ENCODE measurements at regions not wholly inside any gene's neighbourhood (a gene's known extent, or its start where the extent isn't known, plus 50 kb on each side); places are given as distances from the start of the nearest gene placed in this dataset.

DNA sequence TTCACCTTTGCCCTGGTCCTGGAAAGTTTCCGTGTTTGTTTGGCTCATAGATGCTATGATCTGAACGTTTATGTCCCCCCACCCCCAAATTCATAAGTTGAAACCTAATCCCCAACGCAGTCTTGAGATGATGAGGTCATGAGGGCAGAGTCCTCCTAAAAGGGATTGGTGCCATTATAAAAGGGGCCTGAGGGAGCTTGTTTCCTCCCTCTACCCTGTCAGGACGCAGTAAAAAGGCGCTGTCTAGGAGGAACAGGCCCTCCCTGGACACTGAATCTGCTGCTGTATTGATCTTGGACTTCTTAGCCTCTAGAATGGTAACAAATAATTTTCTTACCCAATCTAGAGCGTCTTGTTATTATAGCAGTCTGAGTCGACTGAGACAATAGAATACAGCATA lies 2190.6 kb upstream of the TENM3 start:
- no peak for DNase-seq (ENCODE audit: low spot score)

GRCh38 chr4:180054291-180054690 lies 2188.9 kb upstream of the TENM3 start:
- DNase-seq (ENCODE audit: low spot score): no peak

- DNase-seq (ENCODE audit: low spot score): no peak
These were observed 2185.9 kb upstream of the TENM3 start for GRCh38 chr4:180057299-180057721.

DNA sequence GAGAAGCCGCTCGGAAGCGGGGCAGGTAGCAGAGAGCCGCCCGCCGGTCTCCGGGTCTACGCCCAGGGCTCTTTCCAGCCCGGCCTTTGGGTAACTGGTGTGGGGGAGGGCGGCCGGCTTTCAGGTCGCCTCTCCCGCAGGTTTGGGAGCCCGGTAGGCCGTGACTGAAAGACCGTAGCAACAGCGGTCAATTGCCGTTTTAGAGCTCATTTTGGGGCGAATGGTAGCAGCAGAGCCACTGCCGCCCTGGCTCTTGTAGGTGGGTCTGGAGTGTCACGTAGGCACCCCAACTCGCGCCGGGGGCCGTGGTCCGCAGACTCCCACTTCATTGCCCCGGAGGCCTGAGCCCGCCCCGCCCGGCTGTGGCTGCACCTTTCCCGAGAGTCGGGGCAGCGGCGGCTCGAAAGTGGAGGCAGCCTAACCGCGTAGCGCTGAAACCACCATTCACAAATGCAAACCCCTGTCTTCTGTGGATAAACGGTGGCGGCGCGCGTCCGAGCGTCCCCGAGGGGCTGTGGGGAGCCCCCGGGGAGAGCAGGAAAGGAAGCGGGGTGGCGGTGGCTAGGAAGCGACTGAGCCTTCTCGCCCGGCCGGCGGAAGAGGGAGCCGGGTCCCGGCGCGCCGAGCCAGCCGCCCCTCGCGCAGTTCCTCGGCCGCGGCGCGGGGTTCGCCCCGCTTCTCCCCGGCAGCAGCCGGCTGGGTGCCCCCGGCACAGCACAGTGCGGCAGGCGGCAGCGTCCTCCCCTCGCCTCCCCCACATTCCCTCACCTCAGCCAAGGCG lies 2185.1 kb upstream of the TENM3 start:
- DNase-seq (ENCODE audit: low spot score): no peak

DNA sequence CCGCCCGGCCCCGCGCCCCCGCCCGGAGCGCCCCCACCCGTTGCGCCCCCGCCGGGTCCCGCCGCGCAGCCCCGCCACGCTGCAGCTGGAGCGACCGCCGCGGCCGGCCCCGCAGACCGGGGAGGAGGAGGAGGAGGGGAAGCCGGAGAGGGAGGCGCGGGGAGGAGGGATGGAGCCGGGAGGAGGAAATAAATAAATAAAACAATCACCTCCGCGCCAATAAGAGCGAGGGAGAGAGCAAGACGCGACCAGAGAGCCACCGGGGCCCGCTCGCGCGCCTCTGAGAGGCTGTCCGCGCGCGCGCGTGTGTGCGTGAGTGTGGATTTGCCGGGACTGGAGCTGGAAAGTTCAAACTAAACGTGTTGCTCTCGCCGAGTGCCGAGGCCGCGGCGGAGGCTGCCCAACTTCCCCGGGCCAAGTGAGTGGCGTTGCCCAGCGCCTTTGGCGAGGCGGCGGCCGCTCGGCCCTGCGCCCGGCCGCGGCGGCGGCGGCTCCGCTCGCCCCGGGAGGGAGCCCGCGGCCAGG lies 2184.4 kb upstream of the TENM3 start:
- DNase-seq (ENCODE audit: low spot score): no peak

DNA sequence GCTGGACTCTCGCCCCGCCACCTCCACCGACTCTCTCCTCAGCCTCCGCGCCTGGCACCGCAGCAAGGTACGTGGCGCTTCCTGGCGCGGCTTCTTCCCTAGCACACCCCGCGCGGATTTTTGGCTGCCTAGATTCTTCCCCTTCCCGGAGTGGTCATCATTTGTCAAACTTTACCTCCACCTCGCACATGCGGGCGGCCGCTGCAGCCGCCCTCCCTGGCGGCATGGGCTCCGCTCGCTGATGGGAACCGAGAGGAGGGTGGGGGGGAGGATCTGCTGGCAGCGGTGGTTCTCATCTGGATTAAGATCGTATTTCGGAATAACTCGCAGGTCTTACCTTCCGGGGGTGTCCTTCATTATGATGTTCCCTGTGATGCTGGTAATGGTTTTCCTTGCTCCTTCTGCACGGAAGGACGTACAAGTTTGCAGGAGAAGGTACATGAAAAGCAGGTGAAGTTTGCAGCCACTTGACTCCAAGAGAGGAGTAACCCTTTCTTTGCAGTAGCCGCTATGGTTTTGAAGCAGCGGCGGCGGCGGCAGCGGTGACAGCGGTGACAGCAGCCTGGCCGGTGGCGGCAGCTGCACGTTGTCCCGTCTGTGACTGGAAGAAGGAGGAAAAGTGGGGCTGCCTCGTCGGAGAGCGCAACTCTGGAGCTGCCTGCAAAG lies 2183.9 kb upstream of the TENM3 start:
- no peak for DNase-seq (ENCODE audit: low spot score)

GRCh38 chr4:180060159-180060889 lies 2182.9 kb upstream of the TENM3 start:
- no peak for DNase-seq (ENCODE audit: low spot score)

DNA sequence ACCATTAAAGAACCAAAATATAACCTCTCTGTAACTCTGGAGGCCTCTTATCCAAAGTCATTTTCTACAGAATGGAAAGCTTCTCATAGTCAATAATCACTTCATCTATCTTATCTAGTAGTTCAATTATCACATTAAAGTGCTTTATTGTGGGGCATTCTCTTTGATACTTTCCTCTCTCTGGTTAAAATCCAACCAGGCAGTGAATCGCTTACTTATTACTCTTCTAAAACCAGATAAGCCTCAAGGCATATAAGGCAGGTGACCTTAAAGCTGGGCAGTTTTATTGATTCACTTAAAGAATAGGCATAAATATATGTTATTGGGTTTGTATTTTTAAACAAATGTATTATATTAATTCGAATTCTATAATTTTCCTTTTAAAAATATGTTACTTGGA lies 2162.1 kb upstream of the TENM3 start:
- DNase-seq (ENCODE audit: low spot score): no peak

DNA sequence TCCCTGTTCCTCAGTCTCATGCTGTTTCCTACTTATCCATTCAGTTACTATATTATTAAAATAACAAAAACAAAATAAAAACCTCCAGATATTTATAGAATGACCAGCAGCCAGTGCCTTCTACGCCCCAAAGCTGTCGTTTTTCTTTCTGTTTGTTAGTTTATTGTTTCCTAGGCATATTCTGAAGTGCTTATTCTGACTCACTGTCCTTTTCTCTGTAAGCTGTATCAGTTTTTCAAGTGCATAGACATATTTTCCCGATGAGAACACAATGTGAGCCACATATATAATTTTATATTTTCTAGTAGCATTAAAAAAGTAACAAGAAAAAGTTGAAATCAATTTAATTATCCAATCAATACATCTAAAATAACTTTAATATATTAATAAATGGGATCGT lies 2158.6 kb upstream of the TENM3 start:
- DNase-seq (ENCODE audit: low spot score): no peak

GRCh38 chr4:180086480-180087190 lies 2156.6 kb upstream of the TENM3 start:
- no peak for DNase-seq (ENCODE audit: low spot score)

DNA sequence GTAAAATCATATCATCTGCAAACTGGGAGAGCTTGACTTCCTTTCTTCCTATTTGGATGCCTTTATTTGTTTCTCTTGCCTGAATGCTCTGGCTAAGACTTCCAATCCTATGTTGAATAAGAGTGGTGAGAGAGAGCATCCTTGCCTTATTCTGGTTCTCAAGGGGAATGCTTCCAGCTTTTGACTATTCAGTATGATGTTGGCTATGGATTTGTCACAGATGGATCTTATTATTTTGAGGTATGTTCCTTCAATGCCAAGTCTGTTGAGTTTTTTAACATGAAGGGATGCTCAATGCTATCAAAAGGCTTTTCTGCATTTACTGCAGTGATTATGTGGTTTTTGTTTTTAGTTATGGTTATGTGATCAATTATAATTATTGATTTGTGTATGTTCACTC lies 2144.6 kb upstream of the TENM3 start:
- DNase-seq (ENCODE audit: low spot score): no peak

- DNase-seq (ENCODE audit: low spot score): no peak
These were observed 2143.2 kb upstream of the TENM3 start for GRCh38 chr4:180099957-180100356.

GRCh38 chr4:180100433-180101344 lies 2142.5 kb upstream of the TENM3 start:
- DNase-seq (ENCODE audit: low spot score): no peak

DNA sequence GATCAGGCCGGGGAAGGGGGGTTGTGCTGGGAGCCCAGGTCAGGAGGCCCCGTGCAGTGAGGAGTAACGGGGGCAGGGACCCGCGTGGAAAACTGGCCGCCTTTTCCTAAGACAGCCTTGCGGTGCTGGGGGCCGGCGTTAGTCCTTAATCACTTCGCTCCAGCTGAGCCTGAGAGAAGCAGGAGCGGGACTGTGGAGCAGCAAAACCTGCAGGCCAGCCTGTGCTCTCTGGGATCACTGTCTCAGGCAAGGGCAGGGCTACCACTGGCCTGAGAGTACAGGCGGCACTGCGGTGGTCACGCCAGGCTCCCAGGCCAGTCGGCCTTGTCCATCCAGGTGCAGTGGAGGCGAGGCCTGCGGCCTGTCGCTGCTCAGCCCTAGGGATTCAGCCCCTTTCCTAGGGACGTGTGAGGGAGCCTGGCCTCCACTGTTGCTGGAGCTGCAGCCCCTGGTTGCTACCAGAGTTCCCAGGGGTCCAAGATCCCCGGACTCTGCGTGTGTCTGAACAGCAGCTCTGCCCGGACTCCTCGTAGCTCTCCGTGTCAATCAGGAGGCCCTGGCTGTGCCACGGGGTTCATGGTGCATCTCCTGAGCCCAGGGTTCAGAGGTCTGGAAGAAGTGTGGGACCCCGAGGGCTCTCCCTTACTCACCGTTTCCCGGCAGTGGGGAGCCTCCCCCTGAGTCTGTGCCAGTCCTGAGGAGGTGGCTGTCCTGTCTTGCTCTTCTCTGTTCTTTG lies 2141.7 kb upstream of the TENM3 start:
- no peak for DNase-seq (ENCODE audit: low spot score)

GRCh38 chr4:180103794-180104193 lies 2139.4 kb upstream of the TENM3 start:
- no peak for DNase-seq (ENCODE audit: low spot score)

DNA sequence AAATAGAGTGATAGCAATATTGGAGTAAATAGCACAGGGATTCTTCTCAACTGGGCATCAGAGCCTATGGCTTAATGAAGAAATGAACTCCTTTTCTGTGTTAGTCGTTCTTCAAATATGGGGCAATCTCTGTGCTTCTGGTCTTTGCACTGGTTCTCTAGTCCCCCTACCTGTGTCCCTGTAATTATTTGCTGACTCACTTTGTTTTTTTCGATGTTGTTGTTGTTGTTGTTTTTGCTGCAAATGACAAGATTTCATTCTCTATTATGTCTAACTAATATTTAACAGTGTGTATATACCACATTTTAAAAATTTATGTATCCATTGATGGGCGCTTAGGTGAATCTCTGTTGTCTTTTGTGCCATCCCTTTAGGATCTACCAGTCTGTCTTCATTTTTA lies 2137.8 kb upstream of the TENM3 start:
- DNase-seq (ENCODE audit: low spot score): no peak

DNA sequence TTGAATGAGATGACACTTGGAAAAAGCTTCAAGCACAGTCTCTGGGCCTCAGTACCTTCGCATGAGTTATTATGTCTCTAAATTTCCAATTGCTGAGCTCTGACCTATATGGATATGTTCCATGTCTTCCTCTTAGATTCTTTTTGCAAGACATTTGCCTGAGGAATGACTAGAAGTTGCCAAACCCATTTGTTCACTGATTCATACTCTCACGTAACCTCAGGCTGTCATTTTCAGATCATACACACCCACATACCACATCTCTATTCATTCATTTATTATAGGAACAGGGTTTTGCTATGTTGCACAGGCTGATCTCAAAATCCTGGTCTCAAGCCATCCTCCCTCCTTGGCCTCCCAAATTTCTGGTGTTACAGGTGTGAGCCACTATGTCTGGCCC lies 2137.1 kb upstream of the TENM3 start:
- DNase-seq (ENCODE audit: low spot score): no peak

- DNase-seq (ENCODE audit: low spot score): no peak
These were observed 2136.2 kb upstream of the TENM3 start for GRCh38 chr4:180106997-180107396.

DNA sequence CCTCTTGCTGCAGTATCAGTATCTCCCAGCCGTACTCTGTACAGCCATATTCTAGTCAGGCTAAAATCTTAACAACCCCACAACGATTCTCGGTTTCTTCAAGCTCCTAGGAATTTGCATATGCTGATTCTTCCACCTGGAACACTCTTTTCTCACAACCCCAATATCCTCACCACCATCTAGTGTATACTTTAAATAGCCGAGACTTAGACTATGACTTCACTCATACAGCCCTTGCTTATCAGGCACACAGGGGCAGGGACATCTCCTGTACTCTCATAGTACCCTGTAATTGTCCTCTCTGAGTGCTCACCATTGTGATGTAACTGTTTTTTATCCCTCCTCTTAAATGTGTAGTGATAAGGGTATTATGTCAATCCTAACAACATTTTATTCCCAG lies 2126.4 kb upstream of the TENM3 start:
- DNase-seq (ENCODE audit: low spot score): no peak

- no peak for DNase-seq (ENCODE audit: low spot score)
These were observed 2123.1 kb upstream of the TENM3 start for GRCh38 chr4:180120068-180120467.
